ENCODE measurements at regions not wholly inside any gene's neighbourhood (a gene's known extent, or its start where the extent isn't known, plus 50 kb on each side); places are given as distances from the start of the nearest gene placed in this dataset.
A peak's percentile ranks its signal among the peaks of the same experiment; 100 is the strongest.

GRCh38 chr5:123806644-123807043 is 294.7 kb downstream of the CSNK1G3 start:
- no peaks in the 10 kb centered on the region for H3K36me3 ChIP-seq (ENCODE audit: insufficient read depth, low read length, poor library complexity, severe bottlenecking)
- ChIA-PET POLR2A (ENCODE audit: low non-redundant PET) (no interaction called here), CTCF (no interaction called here)
- DNase-seq (ENCODE audit: low spot score) = no peak
- H3K9me3 ChIP-seq (ENCODE audit: low read depth, low read length, poor library complexity, severe bottlenecking) = no peaks in the 10 kb centered on the region
- no TSS peak for BruUV-seq (replicated peaks)
- no peaks in the 10 kb centered on the region for H3K27me3 ChIP-seq (replicated peaks; ENCODE audit: insufficient read depth, low read depth, low read length, poor library complexity)
- H3K4me1 ChIP-seq (ENCODE audit: insufficient read depth, low read length, poor library complexity, severe bottlenecking) = peaks cover 46% of the 10 kb centered on the region
- intact Hi-C loops (cut with micrococcal nuclease; ENCODE audit: unreplicated experiment) = no loop called here
- TF ChIP-seq CTCF (conservative IDR thresholded peaks at IDR 0.05; ENCODE audit: low read depth, low read length) (no peak), EZH2 (IDR thresholded peaks at IDR 0.05; ENCODE audit: borderline replicate concordance, low read depth, low read length, poor library complexity, severe bottlenecking) (no peak)
- H3K27ac ChIP-seq (ENCODE audit: low read depth, low read length, poor library complexity, severe bottlenecking) = peak overlapping the region; percentile 44
- H3K4me3 ChIP-seq (ENCODE audit: low read depth, low read length, poor library complexity, severe bottlenecking) = no peak overlapping the region

DNA sequence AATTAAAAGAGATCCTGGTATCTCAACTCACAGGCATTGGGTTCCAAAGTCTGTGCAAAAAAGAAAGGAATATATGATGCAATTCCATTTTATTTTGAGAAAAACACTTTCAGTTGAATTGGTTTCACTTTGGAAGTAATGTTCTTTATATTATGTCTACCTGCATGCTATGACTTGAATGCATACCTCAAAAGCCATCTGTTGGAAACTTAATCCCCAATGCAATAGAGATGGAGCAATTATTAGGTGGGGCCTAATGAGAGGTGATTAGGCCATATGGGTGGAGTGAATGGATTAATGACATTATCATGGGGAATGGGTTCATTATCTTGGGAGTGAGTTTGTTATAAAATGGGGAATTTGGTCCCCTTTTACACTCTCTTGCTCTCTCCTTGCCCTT is 293.3 kb downstream of the CSNK1G3 start:
- H3K36me3 ChIP-seq (ENCODE audit: insufficient read depth, low read length, poor library complexity, severe bottlenecking) = no peaks in the 10 kb centered on the region
- TF ChIP-seq CTCF (conservative IDR thresholded peaks at IDR 0.05; ENCODE audit: low read depth, low read length) (no peak), EZH2 (IDR thresholded peaks at IDR 0.05; ENCODE audit: borderline replicate concordance, low read depth, low read length, poor library complexity, severe bottlenecking) (no peak)
- ChIA-PET CTCF (no interaction called here), POLR2A (ENCODE audit: low non-redundant PET) (no interaction called here)
- no peak overlapping the region for H3K27ac ChIP-seq (ENCODE audit: low read depth, low read length, poor library complexity, severe bottlenecking)
- H3K27me3 ChIP-seq (replicated peaks; ENCODE audit: insufficient read depth, low read depth, low read length, poor library complexity) = no peaks in the 10 kb centered on the region
- peaks cover 33% of the 10 kb centered on the region for H3K4me1 ChIP-seq (ENCODE audit: insufficient read depth, low read length, poor library complexity, severe bottlenecking)
- no peak for DNase-seq (ENCODE audit: low spot score)
- no peaks in the 10 kb centered on the region for H3K9me3 ChIP-seq (ENCODE audit: low read depth, low read length, poor library complexity, severe bottlenecking)
- no TSS peak for BruUV-seq (replicated peaks)
- intact Hi-C loops (cut with micrococcal nuclease; ENCODE audit: unreplicated experiment) = no loop called here
- no peak overlapping the region for H3K4me3 ChIP-seq (ENCODE audit: low read depth, low read length, poor library complexity, severe bottlenecking)

DNA sequence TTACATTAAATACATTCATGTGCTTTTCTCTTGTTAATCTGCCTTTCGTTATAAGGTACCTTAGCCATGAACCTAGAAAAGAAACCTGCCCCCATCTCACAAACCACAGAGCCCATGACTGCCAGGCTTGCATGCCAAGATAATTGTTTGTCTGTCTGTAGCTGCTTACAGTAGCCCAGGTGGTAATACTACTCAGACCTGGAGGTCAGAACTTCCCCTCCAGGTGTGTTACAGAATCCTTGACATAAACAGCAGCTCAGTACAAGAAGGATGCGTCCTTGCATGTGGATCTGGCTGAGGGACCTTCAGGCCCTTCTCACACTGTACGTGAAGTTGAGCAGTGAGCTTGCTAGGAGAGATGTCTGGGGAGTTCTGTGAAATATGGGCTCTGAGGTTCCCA is 291.4 kb downstream of the CSNK1G3 start:
- no TSS peak for BruUV-seq (replicated peaks)
- H3K27me3 ChIP-seq (replicated peaks; ENCODE audit: insufficient read depth, low read depth, low read length, poor library complexity) = no peaks in the 10 kb centered on the region
- H3K9me3 ChIP-seq (ENCODE audit: low read depth, low read length, poor library complexity, severe bottlenecking) = no peaks in the 10 kb centered on the region
- DNase-seq (ENCODE audit: low spot score) = no peak
- peaks cover 19% of the 10 kb centered on the region for H3K4me1 ChIP-seq (ENCODE audit: insufficient read depth, low read length, poor library complexity, severe bottlenecking)
- H3K4me3 ChIP-seq (ENCODE audit: low read depth, low read length, poor library complexity, severe bottlenecking) = no peak overlapping the region
- CTCF ChIA-PET = no interaction called here
- POLR2A ChIA-PET (ENCODE audit: low non-redundant PET) = no interaction called here
- TF ChIP-seq CTCF (conservative IDR thresholded peaks at IDR 0.05; ENCODE audit: low read depth, low read length) (no peak), EZH2 (IDR thresholded peaks at IDR 0.05; ENCODE audit: borderline replicate concordance, low read depth, low read length, poor library complexity, severe bottlenecking) (no peak)
- no peaks in the 10 kb centered on the region for H3K36me3 ChIP-seq (ENCODE audit: insufficient read depth, low read length, poor library complexity, severe bottlenecking)
- intact Hi-C loops (cut with micrococcal nuclease; ENCODE audit: unreplicated experiment) = no loop called here
- no peak overlapping the region for H3K27ac ChIP-seq (ENCODE audit: low read depth, low read length, poor library complexity, severe bottlenecking)
